ENCODE measurements at regions not wholly inside any gene's neighbourhood (a gene's known extent, or its start where the extent isn't known, plus 50 kb on each side); places are given as distances from the start of the nearest gene placed in this dataset.

- no peaks in the 10 kb centered on the region for H3K4me1 ChIP-seq (ENCODE audit: control insufficient read depth, insufficient read depth, low read length)
- no CpG with 5 or more reads among the region's 3 CpGs for WGBS (ENCODE audit: insufficient coverage)
- H3K4me3 ChIP-seq (ENCODE audit: low read depth, low read length) = no peak overlapping the region
- H3K36me3 ChIP-seq (ENCODE audit: control insufficient read depth, insufficient read depth, low read length) = no peaks in the 10 kb centered on the region
- no peaks in the 10 kb centered on the region for H3K9me3 ChIP-seq (ENCODE audit: control insufficient read depth, insufficient read depth, low read length)
- no peak for DNase-seq (ENCODE audit: low read depth in 4 of 6, low spot score in 6 of 6)
- no peak overlapping the region for H3K27ac ChIP-seq (ENCODE audit: low read depth, low read length)
- no peaks in the 10 kb centered on the region for H3K27me3 ChIP-seq (ENCODE audit: control insufficient read depth, insufficient read depth, low read length)
Observed at GRCh38 chr4:179536694-179537093, 2094.5 kb upstream of the AGA start.

- no peaks in the 10 kb centered on the region for H3K9me3 ChIP-seq (ENCODE audit: control insufficient read depth, insufficient read depth, low read length)
- no peak overlapping the region for H3K4me3 ChIP-seq (ENCODE audit: low read depth, low read length)
- peak in 1 of 6 donors; percentile 64 for DNase-seq (ENCODE audit: low read depth in 4 of 6, low spot score in 6 of 6)
- no peaks in the 10 kb centered on the region for H3K4me1 ChIP-seq (ENCODE audit: control insufficient read depth, insufficient read depth, low read length)
- H3K27me3 ChIP-seq (ENCODE audit: control insufficient read depth, insufficient read depth, low read length) = no peaks in the 10 kb centered on the region
- WGBS (ENCODE audit: insufficient coverage) = no CpG with 5 or more reads among the region's 3 CpGs
- no peaks in the 10 kb centered on the region for H3K36me3 ChIP-seq (ENCODE audit: control insufficient read depth, insufficient read depth, low read length)
- H3K27ac ChIP-seq (ENCODE audit: low read depth, low read length) = no peak overlapping the region
Observed at GRCh38 chr4:179539641-179540040, 2097.4 kb upstream of the AGA start.

GRCh38 chr4:179543771-179544170, 2101.5 kb upstream of the AGA start:
- H3K36me3 ChIP-seq (ENCODE audit: control insufficient read depth, insufficient read depth, low read length) = no peaks in the 10 kb centered on the region
- 77% methylated on average over 5 of the region's 6 CpGs for WGBS (ENCODE audit: insufficient coverage)
- H3K9me3 ChIP-seq (ENCODE audit: control insufficient read depth, insufficient read depth, low read length) = no peaks in the 10 kb centered on the region

GRCh38 chr4:179544496-179544895, 2102.3 kb upstream of the AGA start:
- Histone ChIP-seq H3K4me1 (ENCODE audit: control insufficient read depth, insufficient read depth, low read length) (no peaks in the 10 kb centered on the region), H3K27me3 (ENCODE audit: control insufficient read depth, insufficient read depth, low read length) (no peaks in the 10 kb centered on the region), H3K4me3 (ENCODE audit: low read depth, low read length) (no peak overlapping the region), H3K9me3 (ENCODE audit: control insufficient read depth, insufficient read depth, low read length) (no peaks in the 10 kb centered on the region), H3K36me3 (ENCODE audit: control insufficient read depth, insufficient read depth, low read length) (no peaks in the 10 kb centered on the region), H3K27ac (ENCODE audit: low read depth, low read length) (no peak overlapping the region)
- no CpG with 5 or more reads among the region's 1 CpG for WGBS (ENCODE audit: insufficient coverage)
- peak in 2 of 6 donors; percentile 32 to 92 for DNase-seq (ENCODE audit: low read depth in 4 of 6, low spot score in 6 of 6)

More at GRCh38 chr4:179543771-179544170, 2101.5 kb upstream of the AGA start:
- no peaks in the 10 kb centered on the region for H3K27me3 ChIP-seq (ENCODE audit: control insufficient read depth, insufficient read depth, low read length)
- no peak overlapping the region for H3K4me3 ChIP-seq (ENCODE audit: low read depth, low read length)
- H3K27ac ChIP-seq (ENCODE audit: low read depth, low read length) = no peak overlapping the region
- H3K4me1 ChIP-seq (ENCODE audit: control insufficient read depth, insufficient read depth, low read length) = no peaks in the 10 kb centered on the region
- peak in 2 of 6 donors; percentile 15 to 80 for DNase-seq (ENCODE audit: low read depth in 4 of 6, low spot score in 6 of 6)

- Histone ChIP-seq H3K36me3 (ENCODE audit: control insufficient read depth, insufficient read depth, low read length) (no peaks in the 10 kb centered on the region), H3K27ac (ENCODE audit: low read depth, low read length) (no peak overlapping the region), H3K4me3 (ENCODE audit: low read depth, low read length) (no peak overlapping the region), H3K4me1 (ENCODE audit: control insufficient read depth, insufficient read depth, low read length) (no peaks in the 10 kb centered on the region), H3K9me3 (ENCODE audit: control insufficient read depth, insufficient read depth, low read length) (no peaks in the 10 kb centered on the region), H3K27me3 (ENCODE audit: control insufficient read depth, insufficient read depth, low read length) (no peaks in the 10 kb centered on the region)
- WGBS (ENCODE audit: insufficient coverage) = no CpG with 5 or more reads among the region's 2 CpGs
- DNase-seq (ENCODE audit: low read depth in 4 of 6, low spot score in 6 of 6) = no peak
Observed at GRCh38 chr4:179552131-179552530, 2109.9 kb upstream of the AGA start.

GRCh38 chr4:179563741-179564140, 2121.5 kb upstream of the AGA start:
- Histone ChIP-seq H3K4me3 (ENCODE audit: low read depth, low read length) (no peak overlapping the region), H3K9me3 (ENCODE audit: control insufficient read depth, insufficient read depth, low read length) (peaks cover 2% of the 10 kb centered on the region), H3K27ac (ENCODE audit: low read depth, low read length) (no peak overlapping the region), H3K36me3 (ENCODE audit: control insufficient read depth, insufficient read depth, low read length) (no peaks in the 10 kb centered on the region), H3K27me3 (ENCODE audit: control insufficient read depth, insufficient read depth, low read length) (no peaks in the 10 kb centered on the region), H3K4me1 (ENCODE audit: control insufficient read depth, insufficient read depth, low read length) (no peaks in the 10 kb centered on the region)
- WGBS (ENCODE audit: insufficient coverage) = 64% methylated on average over 3 of the region's 4 CpGs
- no peak for DNase-seq (ENCODE audit: low read depth in 4 of 6, low spot score in 6 of 6)

- no peak for DNase-seq (ENCODE audit: low read depth in 4 of 6, low spot score in 6 of 6)
- H3K27me3 ChIP-seq (ENCODE audit: control insufficient read depth, insufficient read depth, low read length) = no peaks in the 10 kb centered on the region
- 60% methylated on average over 2 of the region's 2 CpGs for WGBS (ENCODE audit: insufficient coverage)
- no peak overlapping the region for H3K27ac ChIP-seq (ENCODE audit: low read depth, low read length)
- no peaks in the 10 kb centered on the region for H3K4me1 ChIP-seq (ENCODE audit: control insufficient read depth, insufficient read depth, low read length)
- peaks cover 2% of the 10 kb centered on the region for H3K9me3 ChIP-seq (ENCODE audit: control insufficient read depth, insufficient read depth, low read length)
- H3K36me3 ChIP-seq (ENCODE audit: control insufficient read depth, insufficient read depth, low read length) = no peaks in the 10 kb centered on the region
- H3K4me3 ChIP-seq (ENCODE audit: low read depth, low read length) = no peak overlapping the region
Observed at GRCh38 chr4:179569549-179569948, 2127.3 kb upstream of the AGA start.

GRCh38 chr4:179582164-179582905, 2140.1 kb upstream of the AGA start:
- Histone ChIP-seq H3K9me3 (ENCODE audit: control insufficient read depth, insufficient read depth, low read length) (no peaks in the 10 kb centered on the region), H3K27ac (ENCODE audit: low read depth, low read length) (no peak overlapping the region), H3K36me3 (ENCODE audit: control insufficient read depth, insufficient read depth, low read length) (no peaks in the 10 kb centered on the region), H3K27me3 (ENCODE audit: control insufficient read depth, insufficient read depth, low read length) (no peaks in the 10 kb centered on the region), H3K4me1 (ENCODE audit: control insufficient read depth, insufficient read depth, low read length) (no peaks in the 10 kb centered on the region), H3K4me3 (ENCODE audit: low read depth, low read length) (no peak overlapping the region)
- DNase-seq (ENCODE audit: low read depth in 4 of 6, low spot score in 6 of 6) = peak in 1 of 6 donors; percentile 74
- WGBS (ENCODE audit: insufficient coverage) = no CpG with 5 or more reads among the region's 3 CpGs

GRCh38 chr4:179583221-179583620, 2141.0 kb upstream of the AGA start:
- Histone ChIP-seq H3K4me3 (ENCODE audit: low read depth, low read length) (no peak overlapping the region), H3K27ac (ENCODE audit: low read depth, low read length) (no peak overlapping the region), H3K4me1 (ENCODE audit: control insufficient read depth, insufficient read depth, low read length) (no peaks in the 10 kb centered on the region), H3K9me3 (ENCODE audit: control insufficient read depth, insufficient read depth, low read length) (no peaks in the 10 kb centered on the region), H3K27me3 (ENCODE audit: control insufficient read depth, insufficient read depth, low read length) (no peaks in the 10 kb centered on the region), H3K36me3 (ENCODE audit: control insufficient read depth, insufficient read depth, low read length) (no peaks in the 10 kb centered on the region)
- DNase-seq (ENCODE audit: low read depth in 4 of 6, low spot score in 6 of 6) = peak in 1 of 6 donors; percentile 6
- WGBS (ENCODE audit: insufficient coverage) = 36% methylated on average over 4 of the region's 4 CpGs

- DNase-seq (ENCODE audit: low read depth in 4 of 6, low spot score in 6 of 6) = peak in 1 of 6 donors; percentile 4
- Histone ChIP-seq H3K27me3 (ENCODE audit: control insufficient read depth, insufficient read depth, low read length) (no peaks in the 10 kb centered on the region), H3K9me3 (ENCODE audit: control insufficient read depth, insufficient read depth, low read length) (no peaks in the 10 kb centered on the region), H3K36me3 (ENCODE audit: control insufficient read depth, insufficient read depth, low read length) (no peaks in the 10 kb centered on the region), H3K27ac (ENCODE audit: low read depth, low read length) (no peak overlapping the region), H3K4me1 (ENCODE audit: control insufficient read depth, insufficient read depth, low read length) (no peaks in the 10 kb centered on the region), H3K4me3 (ENCODE audit: low read depth, low read length) (no peak overlapping the region)
- WGBS (ENCODE audit: insufficient coverage) = 84% methylated on average over 5 of the region's 7 CpGs
Observed at GRCh38 chr4:179584101-179584500, 2141.9 kb upstream of the AGA start.

Measured in spinal cord (tissue), 9 donors.